ENCODE measurements at regions not wholly inside any gene's neighbourhood (a gene's known extent, or its start where the extent isn't known, plus 50 kb on each side); places are given as distances from the start of the nearest gene placed in this dataset.

DNA sequence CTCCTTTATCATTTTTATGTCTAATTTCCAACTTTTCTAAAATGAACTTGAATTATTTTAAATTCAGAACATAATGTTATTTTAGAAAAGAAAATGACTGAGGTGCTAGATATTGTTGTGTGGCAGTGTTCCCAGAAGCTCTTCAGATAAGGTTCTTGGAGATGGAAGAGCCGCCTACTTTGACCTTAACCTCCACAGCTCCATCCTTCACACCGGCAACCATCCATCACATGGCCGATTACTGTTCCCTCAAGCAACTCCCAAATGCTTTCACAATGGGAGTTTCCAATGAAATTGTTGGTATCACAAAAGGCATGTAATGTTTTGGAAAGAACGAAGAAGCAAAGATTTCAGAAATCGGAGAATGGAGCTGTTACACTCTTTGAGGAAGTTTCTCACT is 193.9 kb upstream of the SALL3 start:
- FAIRE-seq (no peak), DNase-seq (ENCODE audit: low read depth, low spot score) (no peak)
- Histone ChIP-seq H3K27ac (ENCODE audit: control insufficient read depth, insufficient read depth, low read length) (no peak overlapping the region), H3K79me2 (ENCODE audit: control insufficient read depth, insufficient read depth, low read length) (no peaks in the 10 kb centered on the region), H3K4me1 (ENCODE audit: control insufficient read depth, extremely low read depth, insufficient read depth, low read length) (no peaks in the 10 kb centered on the region), H3K4me3 (ENCODE audit: control insufficient read depth in 2 of 3, extremely low read depth in 1 of 3, insufficient read depth in 2 of 3, low read depth in 1 of 3, low read length in 3 of 3) (no peak overlapping the region), H3K9ac (ENCODE audit: control insufficient read depth, extremely low read depth, insufficient read depth, low read length) (no peak overlapping the region), H2AFZ (ENCODE audit: control insufficient read depth, low read length) (no peak overlapping the region), H4K20me1 (ENCODE audit: control insufficient read depth, extremely low read depth, insufficient read depth, low read length) (no peaks in the 10 kb centered on the region), H3K9me1 (ENCODE audit: control insufficient read depth, extremely low read depth, insufficient read depth, low read length) (no peaks in the 10 kb centered on the region), H3K4me2 (ENCODE audit: control insufficient read depth, extremely low read depth, insufficient read depth, low read depth, low read length) (no peak overlapping the region), H3K36me3 (ENCODE audit: control insufficient read depth in 2 of 2, extremely low read depth in 1 of 2, insufficient read depth in 2 of 2, low read length in 2 of 2) (no peaks in the 10 kb centered on the region), H3K27me3 (ENCODE audit: control insufficient read depth, extremely low read depth, insufficient read depth, low read length) (no peaks in the 10 kb centered on the region), H3K9me3 (ENCODE audit: control insufficient read depth, low read depth, low read length) (peaks cover 12% of the 10 kb centered on the region)
- dilution Hi-C loops (cut with MboI; ENCODE audit: extremely low pct_ligation_motif_present, low sequenced_read_pairs), result no loop called here
- TF ChIP-seq, protein P1, sequence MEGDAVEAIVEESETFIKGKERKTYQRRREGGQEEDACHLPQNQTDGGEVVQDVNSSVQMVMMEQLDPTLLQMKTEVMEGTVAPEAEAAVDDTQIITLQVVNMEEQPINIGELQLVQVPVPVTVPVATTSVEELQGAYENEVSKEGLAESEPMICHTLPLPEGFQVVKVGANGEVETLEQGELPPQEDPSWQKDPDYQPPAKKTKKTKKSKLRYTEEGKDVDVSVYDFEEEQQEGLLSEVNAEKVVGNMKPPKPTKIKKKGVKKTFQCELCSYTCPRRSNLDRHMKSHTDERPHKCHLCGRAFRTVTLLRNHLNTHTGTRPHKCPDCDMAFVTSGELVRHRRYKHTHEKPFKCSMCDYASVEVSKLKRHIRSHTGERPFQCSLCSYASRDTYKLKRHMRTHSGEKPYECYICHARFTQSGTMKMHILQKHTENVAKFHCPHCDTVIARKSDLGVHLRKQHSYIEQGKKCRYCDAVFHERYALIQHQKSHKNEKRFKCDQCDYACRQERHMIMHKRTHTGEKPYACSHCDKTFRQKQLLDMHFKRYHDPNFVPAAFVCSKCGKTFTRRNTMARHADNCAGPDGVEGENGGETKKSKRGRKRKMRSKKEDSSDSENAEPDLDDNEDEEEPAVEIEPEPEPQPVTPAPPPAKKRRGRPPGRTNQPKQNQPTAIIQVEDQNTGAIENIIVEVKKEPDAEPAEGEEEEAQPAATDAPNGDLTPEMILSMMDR (optimal IDR thresholded peaks at IDR 0.05 in 1 of 3, IDR thresholded peaks at IDR 0.05 in 1 of 3, conservative IDR thresholded peaks at IDR 0.05 in 1 of 3; ENCODE audit: extremely low read depth in 1 of 3, insufficient read depth in 2 of 3, low read length in 3 of 3), result no peak
- no peak for TF ChIP-seq EZH2 (IDR thresholded peaks at IDR 0.05; ENCODE audit: low read length)

GRCh38 chr18:78786776-78787175 is 192.8 kb upstream of the SALL3 start:
- FAIRE-seq (no peak), DNase-seq (ENCODE audit: low read depth, low spot score) (no peak)
- no peak overlapping the region for H2AFZ ChIP-seq (ENCODE audit: control insufficient read depth, low read length)
- H3K9ac ChIP-seq (ENCODE audit: control insufficient read depth, extremely low read depth, insufficient read depth, low read length), result no peak overlapping the region
- H4K20me1 ChIP-seq (ENCODE audit: control insufficient read depth, extremely low read depth, insufficient read depth, low read length), result no peaks in the 10 kb centered on the region
- H3K36me3 ChIP-seq (ENCODE audit: control insufficient read depth in 2 of 2, extremely low read depth in 1 of 2, insufficient read depth in 2 of 2, low read length in 2 of 2), result no peaks in the 10 kb centered on the region
- H3K9me3 ChIP-seq (ENCODE audit: control insufficient read depth, low read depth, low read length), result peaks cover 15% of the 10 kb centered on the region
- H3K4me1 ChIP-seq (ENCODE audit: control insufficient read depth, extremely low read depth, insufficient read depth, low read length), result no peaks in the 10 kb centered on the region
- TF ChIP-seq, protein P1 (optimal IDR thresholded peaks at IDR 0.05 in 1 of 3, IDR thresholded peaks at IDR 0.05 in 1 of 3, conservative IDR thresholded peaks at IDR 0.05 in 1 of 3; ENCODE audit: extremely low read depth in 1 of 3, insufficient read depth in 2 of 3, low read length in 3 of 3), result no peak
- TF ChIP-seq EZH2 (IDR thresholded peaks at IDR 0.05; ENCODE audit: low read length), result no peak
- no peaks in the 10 kb centered on the region for H3K9me1 ChIP-seq (ENCODE audit: control insufficient read depth, extremely low read depth, insufficient read depth, low read length)
- no peaks in the 10 kb centered on the region for H3K79me2 ChIP-seq (ENCODE audit: control insufficient read depth, insufficient read depth, low read length)
- no peak overlapping the region for H3K4me3 ChIP-seq (ENCODE audit: control insufficient read depth in 2 of 3, extremely low read depth in 1 of 3, insufficient read depth in 2 of 3, low read depth in 1 of 3, low read length in 3 of 3)
- H3K4me2 ChIP-seq (ENCODE audit: control insufficient read depth, extremely low read depth, insufficient read depth, low read depth, low read length), result no peak overlapping the region
- dilution Hi-C loops (cut with MboI; ENCODE audit: extremely low pct_ligation_motif_present, low sequenced_read_pairs), result no loop called here
- no peak overlapping the region for H3K27ac ChIP-seq (ENCODE audit: control insufficient read depth, insufficient read depth, low read length)
- no peaks in the 10 kb centered on the region for H3K27me3 ChIP-seq (ENCODE audit: control insufficient read depth, extremely low read depth, insufficient read depth, low read length)

Data from keratinocyte (primary cell).